HUES6 (cell line): ENCODE measurements at regions not wholly inside any gene's neighbourhood (a gene's known extent, or its start where the extent isn't known, plus 50 kb on each side); places are given as distances from the start of the nearest gene placed in this dataset.

Source experiments
- H3K27ac ChIP-seq: 2 replicates; pipeline ENCODE4 v1.7.0; 2013; ENCODE audit warnings: low read depth, mild to moderate bottlenecking, low read length, inconsistent platforms
- H3K27me3 ChIP-seq: 2 replicates; pipeline ENCODE4 v1.6.1; 2013; ENCODE audit warnings: low read length; ENCODE audit not compliant: control insufficient read depth, insufficient read depth
- H3K36me3 ChIP-seq: 2 replicates; pipeline ENCODE4 v1.6.1; 2013; ENCODE audit warnings: low read length; ENCODE audit not compliant: control insufficient read depth, insufficient read depth
- H3K4me1 ChIP-seq: 2 replicates; pipeline ENCODE4 v1.6.1; 2013; ENCODE audit warnings: low read length; ENCODE audit not compliant: control insufficient read depth, insufficient read depth
- H3K4me3 ChIP-seq: 2 replicates; pipeline ENCODE4 v1.5.1; 2013; ENCODE audit warnings: low read depth, low read length
- H3K9ac ChIP-seq: one replicate; pipeline ENCODE4 v1.6.1; 2013; ENCODE audit warnings: mild to moderate bottlenecking, low read length
- H3K9me3 ChIP-seq: 2 replicates; pipeline ENCODE4 v1.6.1; 2013; ENCODE audit warnings: low read depth, low read length; ENCODE audit not compliant: control insufficient read depth, insufficient read depth

DNA sequence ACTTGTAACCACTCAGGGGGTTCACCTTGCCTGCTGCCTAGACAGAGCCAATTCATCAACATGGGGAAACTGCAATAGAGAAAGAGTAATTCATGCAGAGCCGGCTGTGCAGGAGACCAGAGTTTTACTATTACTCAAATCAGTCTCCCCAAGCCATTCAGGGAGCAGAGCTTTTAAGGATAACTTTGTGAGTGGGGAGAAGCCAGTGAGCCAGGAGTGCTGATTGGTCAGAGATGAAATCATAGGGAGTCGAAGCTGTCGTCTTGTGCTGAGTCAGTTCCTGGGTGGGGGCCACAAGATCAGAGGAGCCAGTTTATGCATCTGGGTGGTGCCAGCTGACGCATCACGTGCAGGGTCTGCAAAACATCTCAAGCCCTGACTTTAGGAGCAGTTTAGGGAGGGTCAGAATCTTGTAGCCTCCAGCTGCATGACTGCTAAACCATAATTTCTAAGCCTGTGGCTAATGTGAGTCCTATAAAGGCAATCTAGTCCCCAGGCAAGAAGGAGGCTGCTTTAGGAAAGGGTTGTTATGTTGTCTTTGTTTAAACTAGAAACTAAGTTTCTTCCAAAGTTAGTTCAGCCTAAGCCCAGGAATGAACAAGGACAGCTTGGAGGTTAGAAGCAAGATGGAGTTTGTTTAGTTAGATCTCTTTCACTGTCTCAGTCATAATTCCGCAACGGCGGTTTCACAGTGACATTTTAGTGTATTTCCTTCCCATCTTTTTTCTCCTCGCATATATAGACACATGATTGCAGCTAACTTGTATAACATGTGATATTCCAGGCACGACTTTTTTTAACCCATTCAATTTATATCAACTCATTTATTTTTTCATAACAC lies 68.9 kb upstream of the NCOR2 start:
- H3K27ac ChIP-seq, result no peak overlapping the region
- H3K4me1 ChIP-seq, result peaks cover 30% of the 10 kb centered on the region
- peak overlapping the region; percentile 17 for H3K9ac ChIP-seq
- H3K9me3 ChIP-seq, result no peaks in the 10 kb centered on the region; the same call in 1 of the 2 replicates
- no peaks in the 10 kb centered on the region for H3K27me3 ChIP-seq
- H3K4me3 ChIP-seq, result no peak overlapping the region
- H3K36me3 ChIP-seq, result no peaks in the 10 kb centered on the region

DNA sequence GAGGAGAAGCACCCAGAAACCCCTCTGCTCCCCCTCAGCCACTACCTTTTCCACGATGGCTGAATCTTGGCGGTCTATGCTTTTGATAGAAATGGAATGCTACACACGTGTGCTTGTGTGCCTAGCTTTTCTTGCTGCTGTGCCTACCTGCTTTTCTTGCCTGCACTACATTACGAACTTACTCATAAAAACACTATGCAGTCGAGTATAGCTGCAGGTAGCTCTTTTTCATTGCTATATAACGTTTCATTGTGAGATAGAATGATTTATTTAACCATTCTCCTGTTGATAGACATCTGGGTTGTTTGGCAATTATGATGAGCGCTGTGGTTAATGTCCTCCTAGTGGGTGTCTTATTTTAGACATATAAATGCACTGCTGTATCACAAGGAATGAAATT lies 67.9 kb upstream of the NCOR2 start:
- Histone ChIP-seq H3K4me3 (no peak overlapping the region), H3K4me1 (peaks cover 31% of the 10 kb centered on the region), H3K36me3 (no peaks in the 10 kb centered on the region), H3K27ac (no peak overlapping the region), H3K27me3 (no peaks in the 10 kb centered on the region), H3K9me3 (no peaks in the 10 kb centered on the region; the same call in 1 of the 2 replicates), H3K9ac (no peak overlapping the region)

DNA sequence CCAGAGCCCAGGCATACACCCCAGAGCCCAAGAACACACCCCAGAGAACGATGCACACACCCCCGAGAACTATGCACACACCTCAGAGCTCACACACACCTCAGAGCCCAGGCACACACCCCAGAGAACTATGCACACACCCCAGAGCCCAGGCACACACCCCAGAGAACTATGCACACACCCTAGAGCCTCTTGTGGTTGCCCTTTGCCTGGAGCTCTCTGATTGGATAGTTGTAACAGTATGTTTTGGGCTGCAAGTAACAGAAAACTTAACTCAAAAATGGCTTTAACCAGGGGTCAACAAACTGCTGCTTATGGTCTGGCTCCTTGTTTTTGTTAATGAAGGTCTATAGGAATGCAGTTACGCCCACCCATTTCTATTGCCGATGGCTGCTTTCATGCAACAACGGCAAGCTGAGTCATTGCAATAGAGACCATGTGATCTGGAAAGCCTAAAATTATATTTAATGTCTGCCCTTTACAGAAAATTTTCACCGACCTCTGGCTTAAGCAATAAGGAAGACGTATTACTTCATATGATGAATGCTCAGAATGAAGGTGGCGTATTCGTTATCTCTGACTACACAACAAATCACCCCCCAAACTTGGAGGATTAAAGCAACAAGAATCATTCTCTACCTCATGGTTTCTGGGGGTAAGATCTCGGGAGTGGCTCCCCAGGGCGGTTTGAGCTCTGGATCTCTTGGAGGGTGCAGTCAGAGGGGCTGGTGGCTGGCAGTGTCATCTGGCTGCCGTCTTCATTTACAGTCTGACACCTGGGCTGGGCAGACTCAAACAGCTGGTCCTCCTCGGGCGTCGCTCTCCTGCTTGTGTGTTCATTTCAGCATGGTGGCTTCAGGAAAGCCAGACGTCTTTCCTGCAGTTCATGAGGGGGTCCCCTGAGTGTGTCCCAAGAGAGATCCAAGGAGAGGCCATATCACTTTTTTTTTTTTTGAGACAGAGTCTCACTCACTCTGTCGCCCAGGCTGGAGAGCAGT lies 66.3 kb upstream of the NCOR2 start:
- no peak overlapping the region for H3K27ac ChIP-seq
- peaks cover 31% of the 10 kb centered on the region for H3K4me1 ChIP-seq
- H3K9me3 ChIP-seq, result no peaks in the 10 kb centered on the region; the same call in 1 of the 2 replicates
- no peak overlapping the region for H3K9ac ChIP-seq
- H3K4me3 ChIP-seq, result no peak overlapping the region
- H3K27me3 ChIP-seq, result no peaks in the 10 kb centered on the region
- no peaks in the 10 kb centered on the region for H3K36me3 ChIP-seq

DNA sequence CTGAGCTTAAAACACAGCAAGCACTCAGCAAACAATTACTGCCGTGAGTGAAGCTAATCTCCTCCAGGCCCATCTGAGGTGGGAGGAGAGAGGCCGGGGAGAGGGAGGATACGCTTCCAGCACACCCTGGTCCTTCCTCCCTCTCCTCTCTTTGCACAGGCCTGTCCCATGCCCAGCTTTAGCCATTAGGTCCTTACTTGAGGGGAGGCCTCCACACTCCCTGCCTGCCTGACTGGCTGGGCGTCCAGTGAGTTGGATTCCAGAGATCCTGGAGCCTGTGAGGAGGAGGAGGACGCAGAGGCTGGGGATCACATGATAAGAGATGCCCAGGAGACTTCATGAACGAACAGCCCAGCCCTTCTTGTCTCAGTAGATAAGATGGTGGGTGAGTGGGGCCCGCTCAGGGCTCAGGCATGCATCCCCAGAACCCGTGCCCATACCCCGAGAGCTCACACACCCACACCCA lies 65.1 kb upstream of the NCOR2 start:
- Histone ChIP-seq H3K9me3 (no peaks in the 10 kb centered on the region; the same call in 1 of the 2 replicates), H3K27me3 (no peaks in the 10 kb centered on the region), H3K36me3 (no peaks in the 10 kb centered on the region), H3K27ac (no peak overlapping the region), H3K9ac (peak overlapping the region; percentile 1), H3K4me3 (no peak overlapping the region), H3K4me1 (peaks cover 31% of the 10 kb centered on the region)

DNA sequence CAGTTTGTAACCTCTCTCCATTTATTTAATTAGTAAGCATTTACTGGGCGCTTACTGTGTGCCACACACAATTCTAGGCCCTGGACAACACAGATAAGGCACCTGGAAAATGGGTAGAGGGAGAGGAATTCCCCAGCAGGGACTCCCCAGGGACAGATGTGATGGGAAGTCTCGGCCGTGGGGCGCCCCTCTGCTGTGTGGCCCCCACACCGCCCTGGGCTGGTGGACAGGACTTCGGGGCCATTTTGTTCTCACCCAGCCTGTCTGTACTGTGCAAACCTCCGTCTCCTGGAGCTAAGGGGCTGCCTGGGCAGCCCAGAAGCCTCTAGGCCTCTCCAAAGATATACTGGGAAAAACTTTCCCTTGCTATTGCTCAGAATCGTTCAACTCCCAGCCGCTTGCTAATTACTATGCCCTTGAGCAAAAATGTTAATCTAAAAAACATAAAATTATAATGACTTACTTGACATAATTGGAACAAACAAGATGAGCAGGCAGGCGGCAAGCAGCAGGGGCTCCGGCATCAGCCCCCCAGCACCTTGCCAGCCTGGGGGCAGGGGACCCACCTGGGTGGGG lies 64.4 kb upstream of the NCOR2 start:
- Histone ChIP-seq H3K4me1 (peaks cover 31% of the 10 kb centered on the region), H3K9me3 (no peaks in the 10 kb centered on the region; the same call in 1 of the 2 replicates), H3K9ac (peak overlapping the region; percentile 2), H3K27ac (peak overlapping the region; percentile 38; the same call in 1 of the 2 replicates), H3K36me3 (no peaks in the 10 kb centered on the region), H3K27me3 (no peaks in the 10 kb centered on the region), H3K4me3 (no peak overlapping the region)

DNA sequence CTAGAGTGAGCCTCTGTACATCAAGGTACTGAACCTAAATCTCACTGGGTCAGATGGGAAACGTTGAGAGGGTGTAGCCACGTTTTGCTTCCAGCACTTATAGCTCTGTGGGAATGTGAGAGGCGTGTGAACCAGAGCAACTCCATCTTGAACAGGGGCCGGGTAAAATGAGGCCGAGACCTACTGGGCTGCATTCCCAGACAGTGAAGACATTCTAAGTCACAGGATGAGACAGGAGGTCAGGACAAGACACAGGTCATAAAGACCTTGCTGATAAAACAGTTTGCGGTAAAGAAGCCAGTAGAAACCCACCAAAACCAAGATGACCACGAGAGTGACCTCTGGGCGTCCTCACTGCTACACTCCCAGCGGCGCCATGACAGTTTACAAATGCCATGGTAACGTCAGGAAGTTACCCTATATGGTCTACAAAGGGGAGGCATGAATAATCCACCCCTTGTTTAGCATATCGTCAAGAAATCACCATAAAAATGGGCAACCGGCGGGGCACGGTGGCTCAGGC lies 63.4 kb upstream of the NCOR2 start:
- H3K9me3 ChIP-seq, result no peaks in the 10 kb centered on the region; the same call in 1 of the 2 replicates
- no peaks in the 10 kb centered on the region for H3K27me3 ChIP-seq
- H3K4me3 ChIP-seq, result no peak overlapping the region
- H3K36me3 ChIP-seq, result no peaks in the 10 kb centered on the region
- H3K4me1 ChIP-seq, result peaks cover 29% of the 10 kb centered on the region
- no peak overlapping the region for H3K27ac ChIP-seq
- no peak overlapping the region for H3K9ac ChIP-seq

DNA sequence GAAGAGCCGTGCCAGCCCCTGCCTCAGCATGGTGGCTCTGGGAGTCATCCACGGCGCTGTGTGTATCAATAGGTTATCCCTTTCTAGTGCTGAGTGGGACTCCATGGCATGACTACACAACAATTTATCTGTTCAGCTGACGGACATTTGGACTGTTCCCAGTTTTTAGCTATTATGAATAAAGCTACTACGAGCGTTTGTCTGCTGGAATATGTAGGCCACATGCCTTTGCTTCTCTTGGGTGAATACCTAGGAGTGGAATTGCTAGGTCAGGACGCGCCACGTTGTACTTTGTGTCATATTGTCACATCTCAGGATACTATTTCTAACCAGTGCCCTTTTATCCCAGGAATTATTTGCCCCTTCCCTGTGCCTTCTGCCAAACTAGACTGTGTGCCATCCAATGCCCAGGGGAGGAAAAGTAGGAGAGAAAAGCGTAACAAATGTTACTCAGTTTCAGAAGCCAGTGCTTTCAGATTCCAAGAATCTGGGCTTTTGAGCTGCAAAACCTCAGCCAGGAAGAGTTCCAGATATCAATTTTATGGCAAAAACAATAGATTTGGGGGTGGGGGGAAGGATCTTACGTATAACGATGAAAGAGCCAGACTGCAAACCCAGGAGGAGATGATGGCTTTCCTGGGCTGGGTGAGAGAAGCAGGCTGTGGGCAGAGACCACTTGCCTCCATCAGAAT lies 62.5 kb upstream of the NCOR2 start:
- H3K27ac ChIP-seq, result no peak overlapping the region
- H3K4me3 ChIP-seq, result no peak overlapping the region
- peaks cover 28% of the 10 kb centered on the region for H3K4me1 ChIP-seq
- no peaks in the 10 kb centered on the region for H3K36me3 ChIP-seq
- no peaks in the 10 kb centered on the region for H3K27me3 ChIP-seq
- H3K9me3 ChIP-seq, result no peaks in the 10 kb centered on the region; the same call in 1 of the 2 replicates
- no peak overlapping the region for H3K9ac ChIP-seq

DNA sequence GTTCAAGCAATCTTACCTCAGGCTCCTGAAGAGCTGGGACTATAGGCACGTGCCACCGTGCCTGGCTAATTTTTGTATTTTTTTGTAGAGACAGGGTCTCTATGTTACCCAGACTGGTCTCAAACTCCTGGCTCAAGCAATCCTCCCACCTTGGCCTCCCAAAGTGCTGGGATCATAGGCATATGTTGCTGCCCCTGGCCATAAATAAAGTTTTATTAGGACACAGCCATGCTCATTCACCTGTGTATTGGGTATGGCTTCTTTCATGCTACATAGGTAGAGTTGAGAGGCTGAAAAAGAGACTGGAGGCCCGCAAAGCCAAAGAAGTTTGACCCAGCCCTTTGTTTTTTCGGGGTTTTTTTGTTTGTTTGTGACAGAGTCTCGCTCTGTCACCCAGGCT lies 61.7 kb upstream of the NCOR2 start:
- Histone ChIP-seq H3K27me3 (no peaks in the 10 kb centered on the region), H3K4me3 (no peak overlapping the region), H3K36me3 (no peaks in the 10 kb centered on the region), H3K9me3 (no peaks in the 10 kb centered on the region; the same call in 1 of the 2 replicates), H3K27ac (no peak overlapping the region), H3K4me1 (peaks cover 28% of the 10 kb centered on the region), H3K9ac (no peak overlapping the region)

DNA sequence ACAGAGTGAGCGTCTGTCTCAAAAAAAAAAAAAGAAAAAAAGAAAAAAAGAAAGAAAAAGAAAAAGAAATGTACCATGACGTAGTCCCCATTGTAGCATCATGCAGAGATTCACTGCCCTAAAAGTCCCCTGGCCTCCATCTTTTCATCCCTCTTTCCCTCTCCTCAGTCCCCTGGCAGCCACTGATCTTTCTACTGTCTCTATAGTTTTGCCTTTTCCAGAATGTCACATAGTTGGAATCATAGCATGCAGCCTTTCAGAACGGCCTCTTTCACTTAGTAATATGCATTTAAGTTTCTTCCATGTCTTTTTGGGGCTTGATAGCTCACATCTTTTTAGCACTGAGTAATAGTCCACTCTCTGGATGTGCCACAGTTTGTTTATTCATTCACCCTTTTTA lies 60.5 kb upstream of the NCOR2 start:
- no peak overlapping the region for H3K27ac ChIP-seq
- H3K9me3 ChIP-seq, result no peaks in the 10 kb centered on the region; the same call in 1 of the 2 replicates
- no peaks in the 10 kb centered on the region for H3K36me3 ChIP-seq
- H3K27me3 ChIP-seq, result no peaks in the 10 kb centered on the region
- peaks cover 24% of the 10 kb centered on the region for H3K4me1 ChIP-seq
- no peak overlapping the region for H3K9ac ChIP-seq
- H3K4me3 ChIP-seq, result no peak overlapping the region

DNA sequence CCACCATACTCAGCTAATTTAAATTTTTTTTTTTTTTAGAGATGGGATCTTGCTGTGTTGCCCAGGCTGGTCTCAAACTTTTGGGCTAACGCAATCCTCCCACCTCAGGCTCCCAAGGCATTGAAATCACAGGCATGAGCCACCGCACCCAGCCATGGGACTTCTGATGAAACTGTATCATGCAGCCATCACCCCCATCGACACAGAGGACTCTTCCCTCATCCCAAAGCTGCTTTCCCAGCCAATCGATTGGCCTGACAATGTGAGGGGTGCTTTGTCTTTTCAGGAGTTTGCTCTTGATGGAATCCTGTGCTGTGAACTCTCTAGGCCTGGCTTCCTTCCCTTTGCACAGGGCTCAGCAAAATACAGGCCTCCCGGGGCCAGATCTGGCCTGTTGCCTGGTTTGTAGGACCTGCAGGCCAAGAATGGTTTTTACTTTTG lies 59.6 kb upstream of the NCOR2 start:
- H3K4me3 ChIP-seq, result no peak overlapping the region
- no peak overlapping the region for H3K27ac ChIP-seq

More for the DNA sequence above, 59.6 kb upstream of the NCOR2 start:
- H3K9me3 ChIP-seq, result no peaks in the 10 kb centered on the region; the same call in 1 of the 2 replicates
- H3K4me1 ChIP-seq, result peaks cover 15% of the 10 kb centered on the region
- no peaks in the 10 kb centered on the region for H3K27me3 ChIP-seq
- no peak overlapping the region for H3K9ac ChIP-seq
- H3K36me3 ChIP-seq, result no peaks in the 10 kb centered on the region
